ENCODE measurements at regions not wholly inside any gene's neighbourhood (a gene's known extent, or its start where the extent isn't known, plus 50 kb on each side); places are given as distances from the start of the nearest gene placed in this dataset.

GRCh38 chr15:38740206-38740605, 175.6 kb upstream of the RASGRP1 start:
- Histone ChIP-seq H4K5ac (ENCODE audit: insufficient read length, low read depth, low read length) (no peak overlapping the region), H3K27me3 (replicated peaks in 1 of 4; ENCODE audit: control insufficient read depth in 3 of 4, extremely low read depth in 1 of 4, insufficient read depth in 3 of 4, low read length in 3 of 4) (no peaks in the 10 kb centered on the region), H2BK20ac (ENCODE audit: low read length) (no peak overlapping the region), H2BK5ac (ENCODE audit: low read depth, low read length) (no peak overlapping the region), H3K4me2 (ENCODE audit: insufficient read depth in 1 of 2, low read depth in 2 of 2, low read length in 2 of 2) (no peak overlapping the region), H3K23ac (ENCODE audit: insufficient read length) (no peak overlapping the region), H3K14ac (ENCODE audit: insufficient read length) (no peak overlapping the region), H4K8ac (ENCODE audit: extremely low read depth, insufficient read depth, low read length) (no peak overlapping the region), H3K23me2 (ENCODE audit: low read depth, low read length) (no peaks in the 10 kb centered on the region), H2AK5ac (ENCODE audit: low read depth, low read length) (no peak overlapping the region), H3K56ac (replicated peaks; ENCODE audit: insufficient read length, low read depth, low read length) (no peak overlapping the region), H3K36me3 (ENCODE audit: control insufficient read depth in 2 of 4, insufficient read depth in 4 of 4, low read length in 3 of 4) (no peaks in the 10 kb centered on the region), H3K9me3 (ENCODE audit: insufficient read depth in 2 of 2, low read depth in 1 of 2, low read length in 1 of 2) (no peaks in the 10 kb centered on the region), H2AFZ (ENCODE audit: low read length) (no peak overlapping the region), H3K4ac (replicated peaks; ENCODE audit: insufficient read length, low read depth, low read length) (no peak overlapping the region), H3K79me2 (ENCODE audit: control insufficient read depth in 1 of 2, insufficient read depth in 2 of 2, low read length in 2 of 2) (no peaks in the 10 kb centered on the region), H3K4me3 (ENCODE audit: extremely low read depth in 1 of 4, insufficient read depth in 2 of 4, low read depth in 3 of 4, low read length in 4 of 4) (no peak overlapping the region), H3K9ac (replicated peaks in 1 of 4; ENCODE audit: extremely low read depth in 1 of 4, low read depth in 3 of 4, low read length in 3 of 4) (no peak overlapping the region), H4K20me1 (replicated peaks in 1 of 2; ENCODE audit: control insufficient read depth in 1 of 2, insufficient read depth in 2 of 2, low read length in 2 of 2) (no peaks in the 10 kb centered on the region), H3K4me1 (replicated peaks in 1 of 4; ENCODE audit: control insufficient read depth in 3 of 4, insufficient read depth in 4 of 4, low read length in 3 of 4) (no peaks in the 10 kb centered on the region), H4K91ac (replicated peaks; ENCODE audit: insufficient read length, low read length) (no peak overlapping the region), H3K18ac (ENCODE audit: extremely low read depth, low read length) (no peak overlapping the region), H2BK12ac (ENCODE audit: low read depth, low read length) (no peak overlapping the region), H2BK120ac (replicated peaks; ENCODE audit: low read depth, low read length) (no peak overlapping the region), H2BK15ac (ENCODE audit: low read length) (no peak overlapping the region), H3K27ac (ENCODE audit: low read depth, low read length) (no peak overlapping the region), H3K79me1 (ENCODE audit: low read depth, low read length) (no peaks in the 10 kb centered on the region)
- ChIA-PET POLR2A (ENCODE audit: partially characterized antibody) (no interaction called here), CTCF (ENCODE audit: partially characterized antibody) (no interaction called here)
- WGBS, 2 experiments (ENCODE audit: extremely low coverage in 1 of 2, insufficient coverage in 1 of 2, insufficient read length in 1 of 2, insufficient replicate concordance in 2 of 2, low coverage in 1 of 2, low lambda C conversion rate in 2 of 2, missing lambda C conversion rate in 1 of 2): 89% methylated on average over 5 of the region's 5 CpGs; no CpG with 5 or more reads in 1 of the 2 experiments
- FAIRE-seq: no peak
- no peak for DNase-seq (ENCODE audit: low read depth in 1 of 2, low spot score in 2 of 2)
- TF ChIP-seq POLR2AphosphoS5 (IDR thresholded peaks at IDR 0.05; ENCODE audit: low read depth, low read length) (no peak), CBX8 (IDR thresholded peaks at IDR 0.05; ENCODE audit: borderline replicate concordance, low read depth, low read length) (no peak), BACH1 (IDR thresholded peaks at IDR 0.05; ENCODE audit: low read length) (no peak), CTCF (IDR thresholded peaks at IDR 0.05; ENCODE audit: control extremely low read depth in 1 of 3, insufficient read depth in 1 of 3, low read depth in 1 of 3, low read length in 3 of 3) (no peak), GTF2F1 (IDR thresholded peaks at IDR 0.05; ENCODE audit: borderline replicate concordance, low read depth, low read length) (no peak), RAD21 (IDR thresholded peaks at IDR 0.05 in 1 of 2, conservative IDR thresholded peaks at IDR 0.05 in 1 of 2; ENCODE audit: low read depth in 2 of 2, low read length in 2 of 2) (no peak), RNF2 (IDR thresholded peaks at IDR 0.05; ENCODE audit: borderline replicate concordance, low read depth, low read length, missing control alignments, poor library complexity, severe bottlenecking) (no peak), KDM1A (IDR thresholded peaks at IDR 0.05; ENCODE audit: borderline replicate concordance, low read length) (no peak)
- TF ChIP-seq, protein P1, sequence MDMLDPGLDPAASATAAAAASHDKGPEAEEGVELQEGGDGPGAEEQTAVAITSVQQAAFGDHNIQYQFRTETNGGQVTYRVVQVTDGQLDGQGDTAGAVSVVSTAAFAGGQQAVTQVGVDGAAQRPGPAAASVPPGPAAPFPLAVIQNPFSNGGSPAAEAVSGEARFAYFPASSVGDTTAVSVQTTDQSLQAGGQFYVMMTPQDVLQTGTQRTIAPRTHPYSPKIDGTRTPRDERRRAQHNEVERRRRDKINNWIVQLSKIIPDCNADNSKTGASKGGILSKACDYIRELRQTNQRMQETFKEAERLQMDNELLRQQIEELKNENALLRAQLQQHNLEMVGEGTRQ (IDR thresholded peaks at IDR 0.05; ENCODE audit: low read length): no peak
